Panc1 (cell line): ENCODE measurements at regions not wholly inside any gene's neighbourhood (a gene's known extent, or its start where the extent isn't known, plus 50 kb on each side); places are given as distances from the start of the nearest gene placed in this dataset.

Experiments used
- ATAC-seq: fragments of 200-7000 bp; cut with Tn5 transposase; 2 replicates; pipeline ENCODE4 v1.9.1; 2020; ENCODE audit warnings: mild to moderate bottlenecking, moderate library complexity
- BruUV-seq: library from RNA; stranded (reverse); fragments of 400-500 nt; replicated peaks from 2 replicates; lab custom pipeline; 2021; lab: Mats Ljungman, UMichigan
- CTCF ChIA-PET: fragments of 300-600 bp; sonication (Branson Sonifier 250); formaldehyde crosslinking; loops from one replicate; lab custom pipeline; 2022; ENCODE audit warnings: antibody characterized with exemption; lab: Charles Lee
- POLR2A ChIA-PET: fragments of 300-600 bp; sonication (Branson Sonifier 250); formaldehyde crosslinking; loops from one replicate; lab custom pipeline; 2022; ENCODE audit warnings: antibody characterized with exemption; lab: Charles Lee
- DNase-seq: peaks from one replicate; pipeline ENCODE4 v3.0.0-alpha.2; 2010; ENCODE audit warnings: low read depth, low spot score
- H3K27ac ChIP-seq: 2 replicates; pipeline ENCODE4 v1.5.1; 2011; ENCODE audit warnings: mild to moderate bottlenecking, low read length, inconsistent platforms
- H3K27me3 ChIP-seq: fragments of 200-500 bp; sonication (Bioruptor generic); 2 replicates; pipeline ENCODE4 v1.6.0; 2014; ENCODE audit warnings: low read length, inconsistent platforms; ENCODE audit not compliant: control insufficient read depth, insufficient read depth
- H3K36me3 ChIP-seq: fragments of 200-500 bp; sonication (Bioruptor generic); 2 replicates; pipeline ENCODE4 v1.5.1; 2014; ENCODE audit warnings: inconsistent platforms, mild to moderate bottlenecking, low read length, moderate library complexity; ENCODE audit not compliant: control insufficient read depth, insufficient read depth
- H3K4me1 ChIP-seq: 2 replicates; pipeline ENCODE4 v1.5.1; 2011; ENCODE audit warnings: inconsistent platforms, mild to moderate bottlenecking, low read length, moderate library complexity; ENCODE audit not compliant: control insufficient read depth, insufficient read depth
- H3K4me3 ChIP-seq, 2 experiments: 2 replicates each; pipeline ENCODE4 v1.5.1; 2011 to 2012; ENCODE audit warnings: low read depth in 2 of 2, low read length in 2 of 2, mild to moderate bottlenecking in 2 of 2, inconsistent platforms in 1 of 2, moderate library complexity in 1 of 2
- H3K9me3 ChIP-seq: fragments of 200-500 bp; sonication (Bioruptor generic); 2 replicates; pipeline ENCODE4 v1.5.1; 2014; ENCODE audit warnings: low read depth, mild to moderate bottlenecking, inconsistent platforms, low read length, moderate library complexity; ENCODE audit not compliant: control insufficient read depth, insufficient read depth
- POLR2AphosphoS5 ChIP-seq: IDR thresholded peaks from 2 replicates; pipeline ENCODE4 v1.6.1; 2012; ENCODE audit warnings: mild to moderate bottlenecking, low read depth, low read length, moderate library complexity
- SIN3A ChIP-seq: IDR thresholded peaks from 2 replicates; pipeline ENCODE4 v1.6.1; 2012; ENCODE audit warnings: low read depth, mild to moderate bottlenecking, low read length, moderate library complexity, borderline replicate concordance; ENCODE audit not compliant: insufficient read depth
- TCF7L2 ChIP-seq: IDR thresholded peaks from 2 replicates; pipeline ENCODE4 v1.6.1; 2011; ENCODE audit warnings: mild to moderate bottlenecking, low read depth, low read length, inconsistent platforms
- in situ Hi-C: cut with HindIII; loops from 2 replicates; pipeline ENCODE4 v1.10.0; 2016; ENCODE audit warnings: low sequenced_read_pairs, low pct_unique_long_range_greater_than_20kb
- intact Hi-C: fragments of 100-400 bp; cut with micrococcal nuclease; formaldehyde crosslinking; loops from one replicate; pipeline ENCODE4 v1.10.0; 2022; ENCODE audit not compliant: unreplicated experiment
- TF ChIP-seq, protein P1 (sequence below), 2 experiments: IDR thresholded peaks; 2 replicates each; pipeline ENCODE4 v1.6.1; 2011 to 2012; ENCODE audit warnings: low read depth in 2 of 2, control low read depth in 1 of 2, low read length in 1 of 2, mild to moderate bottlenecking in 1 of 2, moderate library complexity in 1 of 2; ENCODE audit not compliant: insufficient read depth in 1 of 2
- TF ChIP-seq, protein P2 (sequence below): fragments of 450-650 bp; IDR thresholded peaks from 2 replicates; pipeline ENCODE4 v1.5.1; 2017; ENCODE audit warnings: mild to moderate bottlenecking

DNA sequence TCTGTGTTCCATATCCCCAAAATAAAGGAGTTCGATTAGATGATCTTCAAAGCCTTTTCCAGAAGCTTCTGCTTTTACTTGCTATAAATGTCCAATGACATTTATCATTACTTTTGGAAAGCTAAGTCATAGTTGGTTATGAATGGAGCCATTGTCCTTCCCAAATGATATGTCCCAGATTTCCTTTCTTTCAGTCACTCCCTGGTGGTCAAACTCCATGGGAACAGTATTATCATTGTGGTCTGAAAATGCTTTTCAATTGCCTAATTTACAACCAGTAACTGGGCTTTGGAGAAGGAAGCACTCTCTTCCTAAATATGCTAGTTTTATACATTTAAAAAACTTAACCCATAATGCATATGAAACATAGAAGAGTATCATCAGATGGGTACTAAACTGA lies 571.5 kb upstream of the AMOT start:
- no peaks in the 10 kb centered on the region for H3K4me1 ChIP-seq
- no peaks in the 10 kb centered on the region for H3K36me3 ChIP-seq
- H3K4me3 ChIP-seq, result no peak overlapping the region
- TF ChIP-seq POLR2AphosphoS5, result no peak
- TF ChIP-seq, protein P1, sequence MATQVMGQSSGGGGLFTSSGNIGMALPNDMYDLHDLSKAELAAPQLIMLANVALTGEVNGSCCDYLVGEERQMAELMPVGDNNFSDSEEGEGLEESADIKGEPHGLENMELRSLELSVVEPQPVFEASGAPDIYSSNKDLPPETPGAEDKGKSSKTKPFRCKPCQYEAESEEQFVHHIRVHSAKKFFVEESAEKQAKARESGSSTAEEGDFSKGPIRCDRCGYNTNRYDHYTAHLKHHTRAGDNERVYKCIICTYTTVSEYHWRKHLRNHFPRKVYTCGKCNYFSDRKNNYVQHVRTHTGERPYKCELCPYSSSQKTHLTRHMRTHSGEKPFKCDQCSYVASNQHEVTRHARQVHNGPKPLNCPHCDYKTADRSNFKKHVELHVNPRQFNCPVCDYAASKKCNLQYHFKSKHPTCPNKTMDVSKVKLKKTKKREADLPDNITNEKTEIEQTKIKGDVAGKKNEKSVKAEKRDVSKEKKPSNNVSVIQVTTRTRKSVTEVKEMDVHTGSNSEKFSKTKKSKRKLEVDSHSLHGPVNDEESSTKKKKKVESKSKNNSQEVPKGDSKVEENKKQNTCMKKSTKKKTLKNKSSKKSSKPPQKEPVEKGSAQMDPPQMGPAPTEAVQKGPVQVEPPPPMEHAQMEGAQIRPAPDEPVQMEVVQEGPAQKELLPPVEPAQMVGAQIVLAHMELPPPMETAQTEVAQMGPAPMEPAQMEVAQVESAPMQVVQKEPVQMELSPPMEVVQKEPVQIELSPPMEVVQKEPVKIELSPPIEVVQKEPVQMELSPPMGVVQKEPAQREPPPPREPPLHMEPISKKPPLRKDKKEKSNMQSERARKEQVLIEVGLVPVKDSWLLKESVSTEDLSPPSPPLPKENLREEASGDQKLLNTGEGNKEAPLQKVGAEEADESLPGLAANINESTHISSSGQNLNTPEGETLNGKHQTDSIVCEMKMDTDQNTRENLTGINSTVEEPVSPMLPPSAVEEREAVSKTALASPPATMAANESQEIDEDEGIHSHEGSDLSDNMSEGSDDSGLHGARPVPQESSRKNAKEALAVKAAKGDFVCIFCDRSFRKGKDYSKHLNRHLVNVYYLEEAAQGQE (IDR thresholded peaks at IDR 0.05; ENCODE audit: insufficient read depth in 1 of 2, low read depth in 2 of 2, low read length in 1 of 2), result no peak
- no peak for TF ChIP-seq TCF7L2
- TF ChIP-seq, protein P2, sequence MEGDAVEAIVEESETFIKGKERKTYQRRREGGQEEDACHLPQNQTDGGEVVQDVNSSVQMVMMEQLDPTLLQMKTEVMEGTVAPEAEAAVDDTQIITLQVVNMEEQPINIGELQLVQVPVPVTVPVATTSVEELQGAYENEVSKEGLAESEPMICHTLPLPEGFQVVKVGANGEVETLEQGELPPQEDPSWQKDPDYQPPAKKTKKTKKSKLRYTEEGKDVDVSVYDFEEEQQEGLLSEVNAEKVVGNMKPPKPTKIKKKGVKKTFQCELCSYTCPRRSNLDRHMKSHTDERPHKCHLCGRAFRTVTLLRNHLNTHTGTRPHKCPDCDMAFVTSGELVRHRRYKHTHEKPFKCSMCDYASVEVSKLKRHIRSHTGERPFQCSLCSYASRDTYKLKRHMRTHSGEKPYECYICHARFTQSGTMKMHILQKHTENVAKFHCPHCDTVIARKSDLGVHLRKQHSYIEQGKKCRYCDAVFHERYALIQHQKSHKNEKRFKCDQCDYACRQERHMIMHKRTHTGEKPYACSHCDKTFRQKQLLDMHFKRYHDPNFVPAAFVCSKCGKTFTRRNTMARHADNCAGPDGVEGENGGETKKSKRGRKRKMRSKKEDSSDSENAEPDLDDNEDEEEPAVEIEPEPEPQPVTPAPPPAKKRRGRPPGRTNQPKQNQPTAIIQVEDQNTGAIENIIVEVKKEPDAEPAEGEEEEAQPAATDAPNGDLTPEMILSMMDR, result no peak
- no peak for TF ChIP-seq SIN3A
- intact Hi-C loops, result no loop called here
- no peak for DNase-seq
- no peak for ATAC-seq
- no peak overlapping the region for H3K27ac ChIP-seq
- BruUV-seq, result no TSS peak
- CTCF ChIA-PET, result no interaction called here
- H3K27me3 ChIP-seq, result no peaks in the 10 kb centered on the region
- no peaks in the 10 kb centered on the region for H3K9me3 ChIP-seq
- POLR2A ChIA-PET, result no interaction called here
- in situ Hi-C loops, result no loop called here

DNA sequence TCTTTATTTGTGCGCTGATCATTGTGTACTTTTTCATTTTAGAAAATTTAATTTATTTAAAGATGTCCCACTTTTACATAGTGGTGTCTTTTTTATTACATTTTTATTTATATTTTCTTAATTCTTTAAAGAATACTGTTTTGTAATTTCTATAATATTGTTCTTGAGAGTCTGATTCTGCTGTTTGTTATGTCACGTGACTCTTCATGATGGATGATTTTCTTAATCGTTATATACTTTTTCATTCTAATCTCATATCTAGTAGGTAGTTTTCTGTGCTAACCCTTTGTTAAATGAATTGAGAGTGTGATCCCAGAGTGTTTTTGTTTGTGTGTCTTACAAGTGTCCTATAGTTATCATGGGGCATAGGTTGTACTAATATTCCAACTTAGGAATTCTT lies 568.2 kb upstream of the AMOT start:
- no peak overlapping the region for H3K27ac ChIP-seq
- no peaks in the 10 kb centered on the region for H3K27me3 ChIP-seq
- TF ChIP-seq TCF7L2 (no peak), SIN3A (no peak), POLR2AphosphoS5 (no peak)
- TF ChIP-seq, protein P1 (IDR thresholded peaks at IDR 0.05; ENCODE audit: insufficient read depth in 1 of 2, low read depth in 2 of 2, low read length in 1 of 2), result no peak
- TF ChIP-seq, protein P2, result no peak
- no TSS peak for BruUV-seq
- intact Hi-C loops, result no loop called here
- DNase-seq (no peak), ATAC-seq (no peak)
- H3K4me1 ChIP-seq, result no peaks in the 10 kb centered on the region
- in situ Hi-C loops, result no loop called here
- H3K36me3 ChIP-seq, result no peaks in the 10 kb centered on the region
- no peak overlapping the region for H3K4me3 ChIP-seq
- CTCF ChIA-PET, result no interaction called here
- no peaks in the 10 kb centered on the region for H3K9me3 ChIP-seq
- POLR2A ChIA-PET, result no interaction called here
